Breast epithelium (tissue), 3 donors: ENCODE measurements at regions not wholly inside any gene's neighbourhood (a gene's known extent, or its start where the extent isn't known, plus 50 kb on each side); places are given as distances from the start of the nearest gene placed in this dataset.

ENCODE experiments used
- CTCF ChIP-seq, 3 donors: fragments of 450-650 bp; IDR thresholded peaks; one replicate each; pipeline ENCODE4 v1.5.1; 2016 to 2017; ENCODE audit warnings: antibody characterized with exemption in 3 of 3, mild to moderate bottlenecking in 3 of 3, moderate library complexity in 3 of 3
- POLR2AphosphoS5 ChIP-seq, 3 donors: sonication (generic); formaldehyde crosslinking; IDR thresholded peaks; one replicate each; pipeline ENCODE4 v1.6.1; 2017; ENCODE audit warnings: antibody characterized with exemption in 3 of 3

GRCh38 chr18:27666016-27666415 is 480.9 kb upstream of the CHST9 start:
- TF ChIP-seq POLR2AphosphoS5 (IDR thresholded peaks at IDR 0.05) (no peak), CTCF (IDR thresholded peaks at IDR 0.05) (no peak)
